B cell (primary cell): ENCODE measurements at regions not wholly inside any gene's neighbourhood (a gene's known extent, or its start where the extent isn't known, plus 50 kb on each side); places are given as distances from the start of the nearest gene placed in this dataset.

Source experiments
- ATAC-seq: fragments of 200-7000 bp; cut with Tn5 transposase; one replicate; pipeline ENCODE4 v1.10.0; 2021; ENCODE audit warnings: low read depth, mild to moderate bottlenecking, moderate number of reproducible peaks, moderate library complexity
- CTCF ChIA-PET: fragments of 350-600 bp; sonication (Branson Sonifier 250); formaldehyde crosslinking; loops from one replicate; lab custom pipeline; 2021; ENCODE audit warnings: antibody characterized with exemption, inconsistent platforms; lab: Charles Lee
- POLR2A ChIA-PET: fragments of 350-600 bp; sonication (Branson Sonifier 250); formaldehyde crosslinking; loops from one replicate; lab custom pipeline; 2021; ENCODE audit warnings: antibody characterized with exemption; lab: Charles Lee
- DNase-seq: peaks from one replicate; pipeline ENCODE4 v3.0.0; 2013
- H2AFZ ChIP-seq: 2 replicates; pipeline ENCODE4 v1.6.1; 2012; ENCODE audit warnings: mild to moderate bottlenecking, low read depth, low read length; ENCODE audit not compliant: insufficient read depth, poor library complexity, severe bottlenecking
- H3K27ac ChIP-seq, 2 donors: 1 replicate in 1 of 2; 2 replicates in 1 of 2; pipeline ENCODE4 v1.5.1; 2012 to 2013; ENCODE audit warnings: low read length in 2 of 2, mild to moderate bottlenecking in 2 of 2, moderate library complexity in 1 of 2
- H3K27me3 ChIP-seq, 4 experiments: fragments of 200-600 bp in 1 of 4; sonication (generic) in 1 of 4; replicated peaks in 1 of 4; 1 replicate in 2 of 4; 2 replicates in 2 of 4; pipeline versions ENCODE4 v1.6.1 to v1.7.0; 2013 to 2016; ENCODE audit warnings: low read length in 3 of 4, mild to moderate bottlenecking in 2 of 4, mixed read lengths in 1 of 4, moderate library complexity in 1 of 4; ENCODE audit not compliant: insufficient read depth in 4 of 4, control insufficient read depth in 3 of 4; ENCODE audit errors: control extremely low read depth in 1 of 4
- H3K36me3 ChIP-seq, 2 experiments: replicated peaks in 1 of 2; 1 replicate in 1 of 2; 2 replicates in 1 of 2; pipeline versions ENCODE4 v1.6.1 to v1.7.1; 2013; ENCODE audit warnings: low read length in 1 of 2; ENCODE audit not compliant: insufficient read depth in 2 of 2, control insufficient read depth in 1 of 2; ENCODE audit errors: control extremely low read depth in 1 of 2, extremely low read depth in 1 of 2
- H3K4me1 ChIP-seq, 2 donors: fragments of 200-600 bp in 1 of 2; sonication (generic) in 1 of 2; 1 replicate in 1 of 2; 2 replicates in 1 of 2; pipeline versions ENCODE4 v1.5.1 to v1.6.1; 2013 to 2017; ENCODE audit warnings: low read length in 2 of 2; ENCODE audit not compliant: control insufficient read depth in 2 of 2, insufficient read depth in 2 of 2
- H3K4me2 ChIP-seq: replicated peaks from 2 replicates; pipeline ENCODE3; 2012; ENCODE audit warnings: mild to moderate bottlenecking, low read depth, low read length; ENCODE audit not compliant: poor library complexity, severe bottlenecking
- H3K4me3 ChIP-seq, 5 experiments: fragments of 200-600 bp in 1 of 5; sonication (generic) in 1 of 5; 1 replicate in 3 of 5; 2 replicates in 2 of 5; pipeline versions ENCODE4 v1.5.1 to v1.7.0; 2011 to 2016; ENCODE audit warnings: low read length in 4 of 5, mild to moderate bottlenecking in 4 of 5, low read depth in 2 of 5, control low read depth in 1 of 5, moderate library complexity in 1 of 5; ENCODE audit not compliant: insufficient read depth in 1 of 5; ENCODE audit errors: control extremely low read depth in 1 of 5, extremely low read depth in 1 of 5
- H3K79me2 ChIP-seq: fragments of 200-600 bp; sonication (generic); one replicate; pipeline ENCODE4 v1.6.0; 2016; ENCODE audit warnings: low read length; ENCODE audit not compliant: control insufficient read depth, insufficient read depth
- H3K9ac ChIP-seq: fragments of 200-600 bp; sonication (generic); 2 replicates; pipeline ENCODE4 v1.6.1; 2017; ENCODE audit warnings: mild to moderate bottlenecking, low read length, moderate library complexity
- H3K9me3 ChIP-seq, 3 donors: one replicate each; pipeline versions ENCODE4 v1.6.1 to v1.7.1; 2013; ENCODE audit warnings: low read length in 2 of 3; ENCODE audit not compliant: control insufficient read depth in 2 of 3, insufficient read depth in 1 of 3; ENCODE audit errors: control extremely low read depth in 1 of 3
- H4K20me1 ChIP-seq: 2 replicates; pipeline ENCODE4 v1.6.0; 2012; ENCODE audit warnings: mild to moderate bottlenecking, low read length; ENCODE audit not compliant: insufficient read depth, control insufficient read depth, poor library complexity, severe bottlenecking
- H3K27ac Mint-ChIP-seq: one replicate; pipeline ENCODE4 v1.8.0; 2021; ENCODE audit warnings: mixed read lengths
- H3K27me3 Mint-ChIP-seq: one replicate; pipeline ENCODE4 v1.8.0; 2021; ENCODE audit warnings: mixed read lengths
- H3K4me1 Mint-ChIP-seq: one replicate; pipeline ENCODE4 v1.8.0; 2021; ENCODE audit warnings: mixed read lengths
- H3K4me3 Mint-ChIP-seq: one replicate; pipeline ENCODE4 v1.8.0; 2021; ENCODE audit warnings: mixed read lengths
- H3K9me3 Mint-ChIP-seq: one replicate; pipeline ENCODE4 v1.8.0; 2022; ENCODE audit warnings: mixed read lengths; ENCODE audit not compliant: insufficient read depth
- CTCF ChIP-seq: fragments of 200-600 bp; IDR thresholded peaks from one replicate; pipeline ENCODE4 v1.8.0; 2022; ENCODE audit warnings: antibody characterized with exemption, mild to moderate bottlenecking
- EZH2 ChIP-seq: IDR thresholded peaks from 2 replicates; pipeline ENCODE4 v1.6.1; 2012; ENCODE audit warnings: borderline replicate concordance, low read depth, mild to moderate bottlenecking, moderate library complexity, low read length; ENCODE audit not compliant: insufficient read depth, poor library complexity, severe bottlenecking
- WGBS: methylation state at CpG from one replicate; pipeline ENCODE4 v1.1.5; 2013; ENCODE audit warnings: missing lambda C conversion rate; ENCODE audit not compliant: insufficient coverage; 5-methylcytosine and 5-hydroxymethylcytosine counted together
- intact Hi-C: fragments of 100-400 bp; cut with micrococcal nuclease; formaldehyde crosslinking; loops from one replicate; pipeline ENCODE4 v1.10.0; 2022

- no peaks in the 10 kb centered on the region for H3K9me3 ChIP-seq
- H3K9ac ChIP-seq: no peak overlapping the region
- no peak overlapping the region for H2AFZ ChIP-seq
- no peak overlapping the region for H3K4me2 ChIP-seq
- CTCF ChIA-PET: no interaction called here
- TF ChIP-seq EZH2 (no peak), CTCF (no peak)
- H3K27me3 Mint-ChIP-seq: peaks cover 6% of the 10 kb centered on the region
- no peaks in the 10 kb centered on the region for H4K20me1 ChIP-seq
- H3K4me1 Mint-ChIP-seq: peaks cover 9% of the 10 kb centered on the region
- H3K27ac ChIP-seq: no peak overlapping the region
- no peaks in the 10 kb centered on the region for H3K27me3 ChIP-seq
- ATAC-seq (no peak), DNase-seq (no peak)
- H3K4me3 ChIP-seq: no peak overlapping the region
- H3K4me1 ChIP-seq: no peaks in the 10 kb centered on the region
- no peaks in the 10 kb centered on the region for H3K79me2 ChIP-seq
- no peak overlapping the region for H3K27ac Mint-ChIP-seq
- H3K4me3 Mint-ChIP-seq: no peak overlapping the region
- intact Hi-C loops: no loop called here
- WGBS: 100% methylated on average over 1 of the region's 1 CpG
- H3K9me3 Mint-ChIP-seq: peaks cover 2% of the 10 kb centered on the region
- POLR2A ChIA-PET: no interaction called here
- H3K36me3 ChIP-seq: no peaks in the 10 kb centered on the region
These were observed 199.7 kb upstream of the POU2AF2 start for GRCh38 chr11:111045874-111046273.

- CTCF ChIA-PET: no interaction called here
These were observed 200.1 kb upstream of the POU2AF2 start for GRCh38 chr11:111045407-111045803.

More at GRCh38 chr11:111045407-111045803, 200.1 kb upstream of the POU2AF2 start:
- Mint-ChIP-seq H3K27ac (no peak overlapping the region), H3K4me3 (no peak overlapping the region), H3K4me1 (peaks cover 9% of the 10 kb centered on the region), H3K27me3 (peaks cover 6% of the 10 kb centered on the region), H3K9me3 (peaks cover under 1% of the 10 kb centered on the region)
- DNase-seq (no peak), ATAC-seq (no peak)
- H3K36me3 ChIP-seq: no peaks in the 10 kb centered on the region
- H3K27ac ChIP-seq: no peak overlapping the region
- H3K9me3 ChIP-seq: no peaks in the 10 kb centered on the region
- no peak overlapping the region for H3K4me3 ChIP-seq
- H3K27me3 ChIP-seq: no peaks in the 10 kb centered on the region
- no peaks in the 10 kb centered on the region for H4K20me1 ChIP-seq
- H3K79me2 ChIP-seq: no peaks in the 10 kb centered on the region
- no peak for TF ChIP-seq EZH2
- no peak for TF ChIP-seq CTCF
- no peak overlapping the region for H3K4me2 ChIP-seq
- intact Hi-C loops: no loop called here
- POLR2A ChIA-PET: no interaction called here
- no peak overlapping the region for H2AFZ ChIP-seq
- no peaks in the 10 kb centered on the region for H3K4me1 ChIP-seq
- no peak overlapping the region for H3K9ac ChIP-seq
